Bronchial epithelial cell (primary cell): ENCODE measurements at regions not wholly inside any gene's neighbourhood (a gene's known extent, or its start where the extent isn't known, plus 50 kb on each side); places are given as distances from the start of the nearest gene placed in this dataset.

Experiments
- DNase-seq: peaks from one replicate; pipeline ENCODE4 v3.0.0-alpha.2; 2010; ENCODE audit warnings: low read depth
- FAIRE-seq: peaks from 2 replicates; lab custom pipeline; 2011; peaks lifted over from hg19 to GRCh38; lab: Jason Lieb, UNC
- H3K27me3 ChIP-seq: 2 replicates; pipeline ENCODE4 v1.5.1; 2011; ENCODE audit warnings: low read length; ENCODE audit not compliant: control insufficient read depth, insufficient read depth
- H3K36me3 ChIP-seq: 2 replicates; pipeline ENCODE4 v1.5.1; 2011; ENCODE audit warnings: low read length; ENCODE audit not compliant: control insufficient read depth, insufficient read depth
- H3K4me3 ChIP-seq: 2 replicates; pipeline ENCODE4 v1.5.1; 2011; ENCODE audit warnings: mild to moderate bottlenecking, low read depth, low read length, control low read depth
- TF ChIP-seq, protein P1 (sequence below): IDR thresholded peaks from 2 replicates; pipeline ENCODE4 v1.5.1; 2011; ENCODE audit warnings: mild to moderate bottlenecking, moderate library complexity, low read length, control low read depth, inconsistent platforms; ENCODE audit not compliant: insufficient read depth, severe bottlenecking

- no peak overlapping the region for H3K4me3 ChIP-seq
- no peaks in the 10 kb centered on the region for H3K36me3 ChIP-seq
- no peaks in the 10 kb centered on the region for H3K27me3 ChIP-seq
- DNase-seq (no peak), FAIRE-seq (no peak)
- TF ChIP-seq, protein P1, sequence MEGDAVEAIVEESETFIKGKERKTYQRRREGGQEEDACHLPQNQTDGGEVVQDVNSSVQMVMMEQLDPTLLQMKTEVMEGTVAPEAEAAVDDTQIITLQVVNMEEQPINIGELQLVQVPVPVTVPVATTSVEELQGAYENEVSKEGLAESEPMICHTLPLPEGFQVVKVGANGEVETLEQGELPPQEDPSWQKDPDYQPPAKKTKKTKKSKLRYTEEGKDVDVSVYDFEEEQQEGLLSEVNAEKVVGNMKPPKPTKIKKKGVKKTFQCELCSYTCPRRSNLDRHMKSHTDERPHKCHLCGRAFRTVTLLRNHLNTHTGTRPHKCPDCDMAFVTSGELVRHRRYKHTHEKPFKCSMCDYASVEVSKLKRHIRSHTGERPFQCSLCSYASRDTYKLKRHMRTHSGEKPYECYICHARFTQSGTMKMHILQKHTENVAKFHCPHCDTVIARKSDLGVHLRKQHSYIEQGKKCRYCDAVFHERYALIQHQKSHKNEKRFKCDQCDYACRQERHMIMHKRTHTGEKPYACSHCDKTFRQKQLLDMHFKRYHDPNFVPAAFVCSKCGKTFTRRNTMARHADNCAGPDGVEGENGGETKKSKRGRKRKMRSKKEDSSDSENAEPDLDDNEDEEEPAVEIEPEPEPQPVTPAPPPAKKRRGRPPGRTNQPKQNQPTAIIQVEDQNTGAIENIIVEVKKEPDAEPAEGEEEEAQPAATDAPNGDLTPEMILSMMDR, result no peak
Measured at GRCh38 chr5:67483453-67484030, 286.9 kb upstream of the CD180 start.

DNA sequence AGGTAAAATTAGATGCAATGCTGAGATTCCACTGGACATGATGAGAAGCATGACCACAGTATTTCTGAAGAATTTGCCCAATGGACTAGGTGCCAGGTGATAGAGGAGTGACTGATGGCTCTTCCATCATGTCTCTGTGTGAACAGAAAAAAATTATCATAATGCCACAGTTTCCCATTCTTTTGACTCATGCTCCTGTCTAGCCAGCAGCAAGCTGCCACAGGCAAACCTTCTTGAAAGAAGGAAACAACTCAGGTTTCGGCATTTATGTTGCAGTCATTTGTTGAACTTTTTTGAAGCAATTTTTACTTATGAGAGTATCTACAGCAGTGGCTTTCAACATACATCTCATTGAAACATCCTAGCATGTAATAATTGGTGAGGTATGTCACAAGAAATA lies 284.8 kb upstream of the CD180 start:
- no peaks in the 10 kb centered on the region for H3K36me3 ChIP-seq
- no peak for FAIRE-seq
- TF ChIP-seq, protein P1, result no peak
- H3K27me3 ChIP-seq, result no peaks in the 10 kb centered on the region
- DNase-seq, result peak; percentile 79
- no peak overlapping the region for H3K4me3 ChIP-seq

GRCh38 chr5:67478337-67478736 lies 281.7 kb upstream of the CD180 start:
- Histone ChIP-seq H3K36me3 (no peaks in the 10 kb centered on the region), H3K27me3 (no peaks in the 10 kb centered on the region), H3K4me3 (no peak overlapping the region)
- FAIRE-seq (no peak), DNase-seq (no peak)
- TF ChIP-seq, protein P1, result no peak

- Histone ChIP-seq H3K36me3 (no peaks in the 10 kb centered on the region), H3K4me3 (no peak overlapping the region), H3K27me3 (no peaks in the 10 kb centered on the region)
- FAIRE-seq (no peak), DNase-seq (no peak)
- TF ChIP-seq, protein P1, result no peak
Measured at GRCh38 chr5:67476995-67477394, 280.4 kb upstream of the CD180 start.

- Histone ChIP-seq H3K4me3 (no peak overlapping the region), H3K27me3 (no peaks in the 10 kb centered on the region), H3K36me3 (no peaks in the 10 kb centered on the region)
- TF ChIP-seq, protein P1, result no peak
- DNase-seq (peak; percentile 79), FAIRE-seq (no peak)
Measured at GRCh38 chr5:67476531-67476930, 279.9 kb upstream of the CD180 start.

DNA sequence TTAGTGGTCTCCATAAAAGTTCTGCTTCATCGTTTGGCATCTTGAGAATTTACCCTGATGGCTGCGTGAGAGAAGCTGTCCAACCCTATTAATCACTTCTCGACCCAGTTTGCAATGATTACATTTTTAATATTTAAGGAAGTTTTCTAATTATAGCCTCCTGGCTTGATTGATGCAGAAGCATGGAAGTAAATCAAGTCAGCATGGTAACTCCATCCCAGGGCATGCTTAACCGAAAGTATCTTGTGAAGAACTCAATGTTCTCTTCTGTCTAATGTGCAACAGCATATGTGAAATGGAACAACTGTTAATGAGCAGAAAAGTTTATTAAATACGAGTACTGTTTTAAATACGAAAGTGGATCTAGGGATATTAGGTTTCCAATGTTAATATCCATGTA lies 278.9 kb upstream of the CD180 start:
- TF ChIP-seq, protein P1, result no peak
- Histone ChIP-seq H3K4me3 (no peak overlapping the region), H3K36me3 (no peaks in the 10 kb centered on the region), H3K27me3 (no peaks in the 10 kb centered on the region)
- DNase-seq (no peak), FAIRE-seq (no peak)
